ENCODE measurements at regions not wholly inside any gene's neighbourhood (a gene's known extent, or its start where the extent isn't known, plus 50 kb on each side); places are given as distances from the start of the nearest gene placed in this dataset.

DNA sequence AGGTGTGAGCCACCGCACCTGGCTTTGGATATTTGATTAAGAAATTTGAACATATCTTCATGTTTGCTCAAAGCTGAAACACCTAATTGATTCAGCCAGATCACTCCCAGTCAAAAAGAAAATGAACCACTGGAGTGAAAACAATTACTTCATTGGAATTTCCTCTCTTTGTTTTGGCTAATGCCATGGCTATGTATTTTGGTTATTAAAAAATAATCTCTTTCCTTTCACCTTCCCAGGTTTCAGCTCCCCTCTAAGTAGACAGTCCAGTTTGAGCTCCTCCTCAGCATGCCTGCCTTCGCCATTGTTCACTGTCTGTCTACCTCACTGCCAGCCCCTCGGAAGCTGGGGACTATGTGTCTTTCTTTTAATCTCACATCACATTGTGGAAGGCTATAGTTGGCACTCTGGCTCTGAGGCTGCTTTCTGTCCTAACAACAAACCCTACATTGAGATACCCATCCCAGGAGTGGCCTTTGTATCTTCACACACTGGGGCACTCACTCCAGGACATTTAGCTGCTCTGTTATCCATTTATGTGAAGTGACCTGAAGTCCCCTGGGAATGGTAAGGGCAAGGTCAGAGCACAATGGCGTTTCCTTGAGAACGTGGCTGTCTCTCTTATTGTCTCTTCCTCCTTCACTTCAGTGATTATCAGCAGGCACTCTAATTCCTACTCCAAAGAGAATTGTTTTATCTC, 764.0 kb upstream of the CITED2 start:
- DNase-seq = no peak

DNA sequence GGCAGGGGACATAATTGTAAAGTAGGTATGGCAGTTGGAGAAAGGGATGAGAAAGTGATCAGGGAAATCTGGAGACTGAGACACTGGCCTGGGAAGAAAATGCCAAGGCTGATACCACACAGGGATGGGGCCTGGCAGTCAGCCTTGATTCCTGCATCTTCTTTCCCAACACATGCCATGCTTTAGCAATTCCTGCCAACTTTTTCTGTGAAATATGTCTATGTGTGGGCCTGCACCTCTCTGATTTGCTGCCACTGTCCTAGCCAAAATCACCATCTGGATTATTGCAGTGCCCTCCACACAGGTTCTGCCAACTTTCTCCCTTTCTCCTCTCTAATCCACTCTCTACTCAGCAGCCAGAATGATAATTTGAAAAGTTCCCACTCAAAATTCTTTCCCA, 759.8 kb upstream of the CITED2 start:
- no peak for DNase-seq

DNA sequence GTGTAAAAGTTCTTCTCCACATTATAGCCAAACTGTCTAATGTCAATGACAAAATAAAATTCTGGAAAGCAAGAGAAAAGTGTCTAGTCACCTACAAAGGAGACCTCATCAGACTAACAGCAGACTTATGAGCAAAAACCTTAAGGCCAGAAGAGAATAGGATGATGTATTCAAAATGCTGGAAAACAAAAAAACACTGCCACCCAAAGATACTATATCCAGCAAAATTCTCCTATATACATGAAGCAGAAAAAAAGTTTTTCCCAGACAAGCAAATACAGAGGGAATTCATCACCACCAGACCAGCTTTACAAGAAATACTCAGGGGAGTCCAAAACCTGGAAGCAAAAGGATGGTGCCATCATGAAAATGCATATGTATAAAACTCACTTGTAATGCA, 755.6 kb upstream of the CITED2 start:
- no peak for DNase-seq

DNA sequence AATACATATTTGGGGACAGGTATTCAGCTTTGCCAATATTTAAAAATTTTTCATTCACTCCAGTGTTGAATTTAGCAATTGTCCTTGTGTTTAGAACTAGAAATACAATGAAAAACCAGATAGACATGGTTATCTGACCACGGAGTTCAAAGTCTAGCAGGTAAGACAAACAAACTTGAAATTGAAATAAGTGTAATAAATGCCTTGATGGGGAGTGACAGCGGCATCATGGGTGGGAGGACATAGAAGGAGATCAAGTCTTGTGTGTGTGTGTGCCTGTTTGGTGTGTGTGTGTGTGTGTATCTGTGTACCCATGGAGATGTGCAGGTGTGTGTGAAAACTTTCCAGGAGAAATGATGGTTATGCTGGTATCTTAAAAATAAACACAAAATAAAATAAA, 750.0 kb upstream of the CITED2 start:
- DNase-seq = no peak

DNA sequence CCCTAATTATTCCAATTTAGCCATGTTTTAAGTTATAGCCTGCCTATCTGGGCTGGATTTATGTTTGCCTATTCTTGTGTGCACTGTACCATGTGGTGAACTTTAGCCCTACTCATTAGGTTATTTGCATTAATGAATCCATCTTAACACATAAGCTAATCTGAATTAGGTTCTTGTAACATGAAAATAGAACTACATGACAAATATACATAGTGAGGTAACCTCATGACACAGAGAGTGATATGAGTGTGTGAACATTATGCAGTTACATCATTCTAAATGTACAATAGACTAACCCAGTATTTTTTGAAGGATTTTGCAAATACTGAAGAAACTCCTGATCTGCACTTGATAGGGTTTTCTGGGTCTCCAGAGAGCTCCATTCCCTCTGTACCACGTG, 733.7 kb upstream of the CITED2 start:
- no peak for DNase-seq

GRCh38 chr6:140107216-140107615, 732.8 kb upstream of the CITED2 start:
- no peak for DNase-seq

GRCh38 chr6:140105857-140106256, 731.4 kb upstream of the CITED2 start:
- peak; percentile 69 for DNase-seq

DNA sequence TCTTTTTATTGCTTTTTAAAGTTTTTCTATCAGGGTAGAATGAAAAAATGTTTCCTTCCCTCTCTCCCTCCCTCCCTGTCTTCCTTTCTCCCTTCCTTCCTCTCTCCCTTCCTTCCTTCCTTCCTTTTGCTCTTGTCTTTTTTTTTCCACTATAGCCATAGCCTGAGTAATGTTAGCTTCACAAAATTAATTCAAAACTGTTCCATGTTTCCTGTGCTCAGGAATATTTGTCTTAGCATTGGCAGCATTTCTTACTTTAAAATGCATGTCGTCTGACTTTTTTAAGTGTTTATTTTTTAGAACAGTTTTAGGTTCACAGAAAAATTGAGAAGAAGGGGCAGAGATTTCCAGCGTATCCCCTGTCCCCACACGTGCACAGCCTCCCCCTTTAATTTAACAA, 730.8 kb upstream of the CITED2 start:
- DNase-seq = no peak

- DNase-seq = no peak
Observed at GRCh38 chr6:140101818-140102217, 727.4 kb upstream of the CITED2 start.

GRCh38 chr6:140101367-140101766, 726.9 kb upstream of the CITED2 start:
- no peak for DNase-seq

- DNase-seq = no peak
Observed at GRCh38 chr6:140095532-140095931, 721.1 kb upstream of the CITED2 start.

DNA sequence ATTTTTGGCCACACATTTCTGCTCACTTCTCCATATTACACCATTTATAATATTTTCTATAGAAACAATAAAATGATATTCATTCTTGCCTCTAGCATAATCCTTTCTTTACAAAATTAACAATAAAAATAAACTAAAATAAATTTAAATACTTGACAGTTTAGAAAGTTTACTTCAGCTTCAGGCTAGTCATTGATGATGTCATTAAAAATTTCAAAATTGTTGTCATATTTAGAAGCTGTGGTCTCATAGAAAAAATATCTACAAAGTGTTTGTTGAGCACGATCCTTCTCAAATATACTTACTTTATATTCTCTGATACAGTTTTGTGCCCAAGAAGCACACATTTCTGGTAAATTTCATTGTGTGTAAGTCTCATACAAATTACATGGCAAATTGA, 717.4 kb upstream of the CITED2 start:
- DNase-seq = no peak

DNA sequence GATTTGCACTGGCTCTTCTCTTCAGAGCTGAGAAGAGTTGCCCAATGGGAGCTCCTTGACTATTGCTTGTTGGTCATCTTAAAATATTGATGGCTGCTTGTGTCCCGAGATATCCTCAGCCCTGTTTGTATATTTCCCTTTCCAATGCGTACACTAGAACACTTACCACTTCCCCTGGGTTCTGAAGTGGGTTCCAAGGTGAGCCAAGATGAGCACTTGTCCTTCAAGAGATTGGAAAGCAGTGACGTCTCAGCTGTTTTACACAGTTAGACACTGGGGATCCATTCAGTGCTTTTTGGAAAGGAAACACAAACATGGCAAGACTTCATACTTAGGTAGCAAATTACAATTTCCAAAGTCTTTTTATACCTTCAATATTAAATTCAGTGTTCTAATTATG, 716.4 kb upstream of the CITED2 start:
- DNase-seq = no peak

GRCh38 chr6:140083375-140083774, 708.9 kb upstream of the CITED2 start:
- DNase-seq = no peak

- no peak for DNase-seq
Observed at GRCh38 chr6:140082867-140083297, 708.4 kb upstream of the CITED2 start.

DNA sequence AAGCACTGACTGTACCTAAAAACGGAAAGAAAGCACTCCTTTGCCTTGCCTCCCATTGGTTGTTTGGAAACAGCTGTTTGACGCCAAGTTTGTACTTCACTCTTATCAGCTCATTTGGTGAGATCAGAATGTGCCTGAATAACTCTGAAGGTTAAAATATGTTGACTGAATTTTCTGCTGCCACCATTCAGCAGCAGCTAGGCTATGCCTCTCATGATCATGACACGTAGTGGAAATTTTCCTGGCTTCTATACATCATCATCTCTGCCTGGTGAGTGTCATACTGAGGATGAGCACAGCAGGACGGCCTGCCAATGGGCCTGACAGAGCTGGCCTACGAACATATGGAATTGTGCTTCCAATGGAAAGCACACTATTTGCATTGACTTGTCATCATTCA, 704.9 kb upstream of the CITED2 start:
- DNase-seq = no peak

DNA sequence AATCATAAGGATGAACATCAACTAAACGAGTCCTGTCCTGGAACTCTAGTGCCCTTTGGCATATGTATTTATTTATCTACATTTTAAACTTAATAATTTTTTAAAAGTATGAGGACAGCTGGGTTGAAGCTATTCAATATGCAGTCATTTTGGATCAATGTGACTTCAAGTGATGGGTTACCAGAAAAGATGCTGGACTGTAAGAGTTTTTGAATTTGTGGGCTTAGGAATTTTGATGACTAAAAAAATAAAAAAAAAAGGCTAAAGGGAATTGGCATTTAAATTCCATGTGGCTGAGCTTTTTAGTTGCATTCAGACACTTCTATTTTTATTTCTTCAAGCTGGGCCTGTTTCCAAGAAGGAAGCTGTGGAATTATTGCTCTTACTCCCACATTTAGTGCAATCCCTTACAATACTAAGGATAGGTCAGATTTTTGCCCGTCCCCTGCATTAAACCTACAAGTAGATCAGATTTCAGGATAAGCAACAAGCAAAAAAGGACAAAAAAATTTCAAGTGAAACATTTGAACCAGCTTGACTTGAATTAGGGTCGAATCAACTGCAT, 704.2 kb upstream of the CITED2 start:
- no peak for DNase-seq

- DNase-seq = no peak
Observed at GRCh38 chr6:140077827-140078560, 703.5 kb upstream of the CITED2 start.

DNA sequence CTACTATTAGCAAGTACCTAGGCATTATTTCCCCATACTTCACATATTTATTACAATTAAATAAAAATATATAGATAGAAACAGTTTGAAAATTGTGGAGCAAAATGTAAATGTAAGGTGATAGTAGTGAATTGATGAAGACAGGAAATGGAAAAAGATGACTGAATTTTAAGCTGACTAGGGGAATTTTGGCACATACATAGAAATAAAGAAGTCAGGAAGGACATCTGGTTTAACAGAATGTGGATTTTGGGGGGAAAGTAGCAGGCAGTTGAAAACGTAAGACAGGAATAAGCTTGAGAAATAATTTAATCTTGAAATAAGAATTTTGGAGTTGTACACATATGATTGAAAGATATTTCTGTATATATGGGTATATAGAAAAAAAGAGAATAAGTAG, 701.7 kb upstream of the CITED2 start:
- no peak for DNase-seq

- DNase-seq = no peak
Observed at GRCh38 chr6:140073456-140073855, 699.0 kb upstream of the CITED2 start.

- DNase-seq = no peak
Observed at GRCh38 chr6:140071601-140072062, 697.2 kb upstream of the CITED2 start.

DNA sequence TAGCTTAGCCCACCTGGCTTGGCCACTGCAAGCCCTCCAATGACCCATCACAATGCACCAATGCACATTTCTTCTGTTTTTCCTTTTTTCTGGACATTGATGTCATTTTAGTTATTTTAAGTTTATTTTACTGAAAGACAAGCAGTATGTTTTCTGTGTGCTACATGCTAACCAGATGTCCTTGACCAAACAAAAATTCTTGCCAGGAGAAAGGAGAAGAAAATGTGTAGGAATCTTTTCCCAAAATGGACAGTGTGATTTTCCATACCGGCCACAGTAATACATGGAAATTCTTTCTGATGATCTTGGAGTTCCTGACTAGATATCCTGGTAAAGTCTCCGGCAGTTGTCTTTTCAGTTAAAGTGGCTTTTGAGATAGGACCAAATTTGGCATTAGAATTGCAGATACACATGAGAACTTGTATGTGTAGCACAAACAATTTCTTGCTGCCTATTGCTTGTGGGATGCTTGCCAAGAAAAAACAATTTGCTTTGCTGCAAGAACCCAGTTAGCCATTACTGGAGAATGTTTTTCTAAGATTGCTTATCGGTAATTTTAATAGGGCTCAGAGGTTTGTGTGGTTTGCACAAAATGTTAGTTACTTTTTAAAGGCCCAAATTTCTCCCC, 696.5 kb upstream of the CITED2 start:
- no peak for DNase-seq

DNA sequence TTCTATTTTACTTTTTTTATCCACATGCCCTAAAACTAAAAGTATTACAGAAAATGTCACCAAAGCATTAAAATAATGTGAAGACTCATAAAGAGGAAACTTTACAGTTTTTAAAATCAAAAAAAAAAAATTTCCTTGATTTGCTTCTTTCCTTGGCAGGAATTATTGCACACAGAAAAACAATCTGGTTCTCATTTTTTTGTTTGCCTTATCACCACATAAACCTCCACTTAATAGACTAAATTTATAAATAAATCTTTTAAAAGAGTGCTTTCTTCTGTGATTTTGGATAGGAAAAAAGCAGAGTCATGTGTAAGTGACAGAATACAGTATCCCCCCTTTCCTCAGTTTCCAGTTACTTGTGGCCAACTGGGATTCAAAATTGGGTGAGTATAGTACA, 695.1 kb upstream of the CITED2 start:
- no peak for DNase-seq

- DNase-seq = no peak
Observed at GRCh38 chr6:140068801-140069200, 694.4 kb upstream of the CITED2 start.
